ENCODE measurements at regions not wholly inside any gene's neighbourhood (a gene's known extent, or its start where the extent isn't known, plus 50 kb on each side); places are given as distances from the start of the nearest gene placed in this dataset.

GRCh38 chr9:2934883-2935282 lies 91.0 kb upstream of the PUM3 start:
- Mint-ChIP-seq H3K27ac (no peak overlapping the region), H3K4me3 (no peak overlapping the region), H3K4me1 (no peaks in the 10 kb centered on the region), H3K36me3 (ENCODE audit: low read depth) (no peaks in the 10 kb centered on the region), H3K27me3 (no peaks in the 10 kb centered on the region), H3K9me3 (no peaks in the 10 kb centered on the region)
- DNase-seq (no peak), ATAC-seq (ENCODE audit: low read depth) (no peak)
- no peak for TF ChIP-seq CTCF (IDR thresholded peaks at IDR 0.05)
- intact Hi-C loops (cut with micrococcal nuclease), result no loop called here
- POLR2A ChIA-PET, result no interaction called here
- CTCF ChIA-PET, result no interaction called here

GRCh38 chr9:2934241-2934650 lies 90.4 kb upstream of the PUM3 start:
- no peak for TF ChIP-seq CTCF (IDR thresholded peaks at IDR 0.05)
- CTCF ChIA-PET, result no interaction called here
- no peaks in the 10 kb centered on the region for H3K4me1 Mint-ChIP-seq
- no peaks in the 10 kb centered on the region for H3K27me3 Mint-ChIP-seq
- no peak overlapping the region for H3K27ac Mint-ChIP-seq
- H3K4me3 Mint-ChIP-seq, result no peak overlapping the region
- H3K36me3 Mint-ChIP-seq (ENCODE audit: low read depth), result no peaks in the 10 kb centered on the region
- intact Hi-C loops (cut with micrococcal nuclease), result no loop called here
- no peaks in the 10 kb centered on the region for H3K9me3 Mint-ChIP-seq
- POLR2A ChIA-PET, result no interaction called here
- ATAC-seq (ENCODE audit: low read depth), result no peak
- no peak for DNase-seq

GRCh38 chr9:2933165-2934095 lies 89.5 kb upstream of the PUM3 start:
- Mint-ChIP-seq H3K4me3 (no peak overlapping the region), H3K27ac (no peak overlapping the region), H3K27me3 (no peaks in the 10 kb centered on the region), H3K9me3 (no peaks in the 10 kb centered on the region), H3K4me1 (no peaks in the 10 kb centered on the region), H3K36me3 (ENCODE audit: low read depth) (no peaks in the 10 kb centered on the region)
- ChIA-PET CTCF (no interaction called here), POLR2A (no interaction called here)
- DNase-seq (no peak), ATAC-seq (ENCODE audit: low read depth) (no peak)
- no peak for TF ChIP-seq CTCF (IDR thresholded peaks at IDR 0.05)
- intact Hi-C loops (cut with micrococcal nuclease), result no loop called here

DNA sequence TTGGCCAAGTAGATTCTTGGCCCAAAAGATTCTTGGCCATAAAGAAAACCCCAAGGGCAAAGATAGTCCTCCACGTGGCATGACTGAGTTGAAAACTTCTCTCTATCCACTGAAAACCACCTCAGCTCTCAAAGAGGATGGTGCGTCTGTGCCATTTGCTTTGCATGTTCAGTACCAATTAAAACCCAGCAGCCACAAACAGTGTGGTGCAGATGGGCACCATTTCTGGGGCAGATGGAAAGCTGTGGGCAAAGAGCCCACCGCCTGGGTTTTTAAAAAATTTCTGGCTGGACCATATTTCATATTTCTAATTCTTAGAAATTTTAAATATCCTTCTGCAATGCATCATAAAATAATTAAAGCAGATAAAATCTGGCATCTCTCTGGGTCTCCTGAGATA lies 84.5 kb upstream of the PUM3 start:
- Mint-ChIP-seq H3K36me3 (ENCODE audit: low read depth) (no peaks in the 10 kb centered on the region), H3K4me3 (no peak overlapping the region), H3K9me3 (peaks cover 7% of the 10 kb centered on the region), H3K27me3 (no peaks in the 10 kb centered on the region), H3K4me1 (no peaks in the 10 kb centered on the region), H3K27ac (no peak overlapping the region)
- ChIA-PET CTCF (no interaction called here), POLR2A (no interaction called here)
- no peak for TF ChIP-seq CTCF (IDR thresholded peaks at IDR 0.05)
- intact Hi-C loops (cut with micrococcal nuclease), result no loop called here
- ATAC-seq (ENCODE audit: low read depth) (no peak), DNase-seq (no peak)

DNA sequence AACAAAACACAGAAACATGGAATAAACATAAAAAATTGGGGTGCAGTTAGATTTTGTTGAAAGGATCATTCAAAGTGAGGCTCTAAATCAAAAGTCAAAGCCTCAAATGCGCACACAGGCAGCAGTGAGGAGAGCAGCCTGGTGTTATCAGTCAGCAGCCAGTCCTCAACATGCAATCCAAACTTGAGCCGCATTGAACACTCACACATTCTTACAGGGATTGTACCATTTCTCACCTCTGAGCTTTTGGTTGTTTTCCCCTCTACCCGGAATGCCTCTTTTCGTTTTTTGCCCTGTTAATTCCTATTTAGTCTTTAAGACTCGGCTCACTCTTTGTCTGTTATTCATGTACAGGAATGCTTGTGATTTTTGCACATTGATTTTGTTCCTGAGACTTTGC lies 81.1 kb upstream of the PUM3 start:
- Mint-ChIP-seq H3K27me3 (peaks cover under 1% of the 10 kb centered on the region), H3K4me1 (no peaks in the 10 kb centered on the region), H3K36me3 (ENCODE audit: low read depth) (no peaks in the 10 kb centered on the region), H3K27ac (no peak overlapping the region), H3K9me3 (peaks cover 7% of the 10 kb centered on the region), H3K4me3 (no peak overlapping the region)
- no peak for DNase-seq
- no peak for TF ChIP-seq CTCF (IDR thresholded peaks at IDR 0.05)
- ATAC-seq (ENCODE audit: low read depth), result no peak
- intact Hi-C loops (cut with micrococcal nuclease), result no loop called here
- POLR2A ChIA-PET, result no interaction called here
- CTCF ChIA-PET, result no interaction called here
